SK-MEL-5 (cell line): ENCODE measurements at regions not wholly inside any gene's neighbourhood (a gene's known extent, or its start where the extent isn't known, plus 50 kb on each side); places are given as distances from the start of the nearest gene placed in this dataset.

Source experiments
- DNase-seq: peaks from one replicate; pipeline ENCODE4 v3.0.0-alpha.2; 2016; ENCODE audit warnings: low read depth, low spot score
- in situ Hi-C: cut with HindIII; loops from 2 replicates; pipeline ENCODE4 v1.10.0; 2016; ENCODE audit warnings: low sequenced_read_pairs, high pct_unique_total_duplicates, low pct_unique_long_range_greater_than_20kb

- no peak for DNase-seq
- in situ Hi-C loops = no loop called here
These were observed 78.3 kb downstream of the RAMP3 start for GRCh38 chr7:45235905-45236304.

- in situ Hi-C loops = no loop called here
- no peak for DNase-seq
These were observed 79.1 kb downstream of the RAMP3 start for GRCh38 chr7:45236666-45237065.

- no peak for DNase-seq
- in situ Hi-C loops = no loop called here
These were observed 80.3 kb downstream of the RAMP3 start for GRCh38 chr7:45237788-45238461.

- no peak for DNase-seq
- in situ Hi-C loops = no loop called here
These were observed 81.2 kb downstream of the RAMP3 start for GRCh38 chr7:45238806-45239205.

DNA sequence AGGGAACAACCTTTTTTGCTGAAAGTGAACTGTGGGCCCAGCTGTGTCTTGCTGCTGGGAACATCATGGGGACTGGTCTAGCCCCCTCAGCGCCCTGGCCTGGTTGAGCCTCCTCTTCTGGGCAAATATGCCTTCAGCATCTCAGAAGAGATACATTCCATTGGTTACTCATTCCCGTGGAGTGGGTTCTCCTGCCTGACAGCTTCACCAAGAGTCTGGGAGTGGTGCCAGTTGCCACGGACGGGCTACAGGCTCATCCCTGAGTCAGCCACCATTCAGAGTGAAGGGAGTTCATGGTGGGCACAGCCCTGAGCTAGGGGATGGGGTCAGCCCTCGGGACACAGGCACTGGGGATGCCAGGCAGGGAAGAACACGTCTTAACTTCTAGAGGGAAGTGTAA, 81.9 kb downstream of the RAMP3 start:
- in situ Hi-C loops = no loop called here
- no peak for DNase-seq

DNA sequence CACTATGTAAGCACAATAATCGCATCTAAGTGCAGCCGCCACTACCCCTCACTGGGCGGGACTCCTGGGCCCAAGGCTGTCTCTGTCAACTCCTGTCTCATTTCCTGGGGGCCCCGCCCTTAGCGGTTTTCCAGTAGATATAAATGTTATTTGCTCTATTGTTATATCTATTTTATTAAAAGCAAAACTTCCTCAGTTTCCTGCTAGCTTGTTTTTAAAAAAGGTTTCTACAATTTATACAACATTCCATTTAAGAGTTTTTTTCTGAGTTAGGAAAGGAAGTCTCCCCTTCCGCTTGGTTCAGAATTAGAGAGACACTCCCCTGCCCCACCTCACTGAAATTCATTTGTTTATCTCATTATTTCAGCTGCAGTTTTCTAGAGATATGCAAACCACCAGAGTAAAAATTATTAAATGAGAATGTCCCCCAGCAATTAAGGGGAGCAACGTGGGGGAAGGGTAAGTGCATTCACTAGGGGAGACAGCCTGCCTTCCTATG, 82.7 kb downstream of the RAMP3 start:
- in situ Hi-C loops = no loop called here
- no peak for DNase-seq

- no peak for DNase-seq
- in situ Hi-C loops = no loop called here
These were observed 83.3 kb downstream of the RAMP3 start for GRCh38 chr7:45240926-45241325.

- no peak for DNase-seq
- in situ Hi-C loops = no loop called here
These were observed 83.9 kb downstream of the RAMP3 start for GRCh38 chr7:45241339-45242109.

- no peak for DNase-seq
- in situ Hi-C loops = no loop called here
These were observed 84.7 kb downstream of the RAMP3 start for GRCh38 chr7:45242261-45242660.

DNA sequence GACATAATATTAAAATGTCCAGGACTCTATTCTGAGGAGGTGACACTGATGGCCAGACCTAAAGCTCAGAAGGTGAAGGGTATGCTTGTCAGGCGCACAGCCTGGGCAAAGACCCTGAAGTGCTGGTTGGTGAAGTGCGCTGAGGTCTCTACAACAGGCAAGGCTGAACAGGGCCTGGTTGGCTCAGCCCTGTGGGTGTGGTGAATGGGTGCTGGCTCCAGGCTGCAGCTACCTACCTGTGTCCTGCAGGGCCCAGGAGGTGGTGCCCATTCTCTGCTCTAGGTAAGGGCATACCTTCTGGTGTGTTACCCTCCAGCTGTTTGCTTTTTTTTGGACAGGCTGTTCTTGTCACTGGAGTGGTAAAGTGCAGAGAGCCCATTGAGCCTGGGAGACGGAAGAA, 85.1 kb downstream of the RAMP3 start:
- DNase-seq = no peak
- in situ Hi-C loops = no loop called here

DNA sequence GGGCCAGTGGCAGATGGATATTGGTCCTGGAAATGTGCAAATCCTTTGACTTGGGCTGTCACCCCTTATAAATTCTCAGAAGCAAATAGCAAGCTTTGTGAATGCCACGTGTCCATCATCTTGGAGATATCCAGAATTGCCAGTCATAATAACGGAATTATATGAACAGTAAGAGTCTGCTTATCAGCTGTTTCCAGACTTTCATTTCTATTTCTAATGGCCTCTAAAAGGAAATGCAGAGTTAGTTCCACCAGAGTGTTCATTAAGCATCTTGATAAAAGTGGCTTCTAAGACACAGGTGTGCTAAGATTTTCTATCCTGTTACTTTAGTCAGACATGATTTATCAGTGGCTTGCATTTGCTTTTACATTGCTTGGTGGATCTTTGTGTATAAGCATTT, 87.4 kb downstream of the RAMP3 start:
- no peak for DNase-seq
- in situ Hi-C loops = no loop called here

GRCh38 chr7:45246339-45246738, 88.7 kb downstream of the RAMP3 start:
- DNase-seq = no peak

DNA sequence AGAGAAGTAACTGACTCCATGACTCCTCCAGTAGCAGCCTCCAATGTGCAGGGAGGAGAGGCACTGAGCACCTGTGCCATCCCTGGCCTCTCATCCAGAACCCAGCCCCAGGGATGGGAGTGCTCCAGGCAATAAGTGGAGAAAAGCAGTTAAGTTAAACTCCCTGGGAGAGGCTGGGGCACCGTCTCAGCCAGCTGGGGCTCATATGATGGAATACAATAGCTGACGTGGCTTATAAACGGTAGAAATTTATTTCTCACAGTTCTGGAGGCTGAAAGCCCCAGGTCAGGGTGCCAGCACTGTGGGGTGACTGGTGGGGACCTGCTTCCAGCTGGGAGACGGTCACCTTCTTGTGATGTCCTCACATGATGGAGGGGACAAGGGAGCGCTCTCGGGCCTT, 94.7 kb downstream of the RAMP3 start:
- DNase-seq = no peak
- in situ Hi-C loops = no loop called here

More at GRCh38 chr7:45246339-45246738, 88.7 kb downstream of the RAMP3 start:
- in situ Hi-C loops = no loop called here

DNA sequence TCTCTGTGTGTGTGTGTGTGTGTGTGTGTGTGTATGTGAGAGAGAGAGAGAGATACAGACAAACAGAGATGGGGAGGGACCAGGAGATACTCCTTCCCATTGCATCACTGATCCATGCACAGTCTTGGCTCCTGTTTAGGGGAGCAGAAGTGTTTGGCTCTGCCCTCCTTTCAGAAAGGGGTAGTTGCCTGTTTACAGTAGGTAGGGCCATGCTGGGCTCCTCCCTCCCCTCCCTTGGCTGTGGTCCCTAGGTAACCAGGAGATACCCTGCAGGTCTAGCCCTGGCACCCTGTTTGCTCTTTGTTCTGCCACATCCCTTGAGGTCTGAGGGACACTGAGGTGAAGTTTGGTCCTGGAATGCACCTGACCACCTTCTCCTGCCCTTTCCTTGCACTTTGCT, 95.3 kb downstream of the RAMP3 start:
- in situ Hi-C loops = no loop called here
- no peak for DNase-seq

DNA sequence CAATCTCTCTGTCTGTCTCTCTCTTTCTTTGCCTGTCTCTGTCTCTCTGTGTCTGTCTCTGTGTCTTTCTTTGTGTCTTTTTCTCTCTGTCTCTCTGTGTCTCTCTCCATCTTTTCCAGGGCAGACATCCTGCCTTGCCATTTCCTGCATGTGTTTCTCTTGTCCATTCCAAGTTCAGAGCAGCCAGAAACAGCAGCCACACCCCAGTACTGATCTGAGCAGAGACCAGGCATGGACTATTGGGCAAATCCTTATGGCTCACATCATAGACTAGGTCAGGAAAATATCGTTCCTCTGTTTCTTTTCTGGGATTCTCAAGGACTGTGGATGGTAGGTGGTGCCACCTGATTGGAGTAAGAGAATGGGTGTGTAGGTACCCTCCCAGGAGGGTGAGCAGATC, 95.8 kb downstream of the RAMP3 start:
- in situ Hi-C loops = no loop called here
- no peak for DNase-seq

GRCh38 chr7:45255187-45255586, 97.6 kb downstream of the RAMP3 start:
- in situ Hi-C loops = no loop called here
- no peak for DNase-seq

DNA sequence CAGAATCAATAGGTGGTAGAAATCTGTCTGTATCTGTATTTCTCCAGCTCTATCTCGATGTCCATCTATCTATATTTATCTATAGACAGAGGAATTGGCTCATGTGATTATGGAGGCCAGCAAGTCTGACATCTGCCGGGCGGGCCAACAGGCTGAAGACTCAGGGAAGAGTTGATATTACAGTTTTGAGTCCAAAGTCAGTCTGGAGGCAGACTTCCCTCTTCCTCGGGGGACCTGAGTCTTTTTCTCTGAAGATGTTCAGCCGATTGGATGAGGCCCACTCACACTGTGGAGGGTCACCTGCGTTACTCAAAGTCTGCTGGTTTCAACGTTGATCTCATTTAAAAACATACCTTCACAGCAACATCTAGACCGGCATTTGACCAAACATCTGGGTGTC, 98.7 kb downstream of the RAMP3 start:
- in situ Hi-C loops = no loop called here
- no peak for DNase-seq

GRCh38 chr7:45256775-45257174, 99.2 kb downstream of the RAMP3 start:
- in situ Hi-C loops = no loop called here
- no peak for DNase-seq

DNA sequence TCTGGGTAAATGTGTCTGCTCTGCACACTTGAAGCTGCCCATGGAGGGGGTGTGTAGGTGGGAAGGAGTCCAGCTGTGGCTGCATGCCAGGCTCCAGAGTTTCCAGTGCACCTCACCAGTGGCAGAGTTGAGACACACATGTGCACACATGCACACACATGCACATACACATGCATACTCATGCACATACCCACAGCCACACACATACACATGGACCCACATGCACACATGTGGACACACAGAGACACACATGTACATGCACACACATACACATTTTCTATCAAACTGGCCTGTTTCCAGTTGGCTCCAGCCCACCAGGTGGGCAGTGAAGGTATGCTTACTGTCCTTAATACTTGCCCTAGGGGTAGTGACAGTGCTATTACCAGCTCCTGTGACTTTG, 99.7 kb downstream of the RAMP3 start:
- in situ Hi-C loops = no loop called here
- no peak for DNase-seq
